ENCODE measurements at regions not wholly inside any gene's neighbourhood (a gene's known extent, or its start where the extent isn't known, plus 50 kb on each side); places are given as distances from the start of the nearest gene placed in this dataset.
"Not testable (repeated sequence)": the region's sequence is repeated elsewhere in the genome, so short reads cannot be mapped to it uniquely, and the experiment has no call there.

GRCh38 chr9:22840641-22841040 lies 394.0 kb downstream of the DMRTA1 start:
- Mint-ChIP-seq H3K27ac (no peak overlapping the region), H3K9me3 (peaks cover 13% of the 10 kb centered on the region), H3K4me3 (no peak overlapping the region), H3K36me3 (ENCODE audit: low read depth) (peaks cover 2% of the 10 kb centered on the region; the same call in 1 of the 2 replicates), H3K4me1 (ENCODE audit: low read depth) (no peaks in the 10 kb centered on the region), H3K27me3 (ENCODE audit: insufficient read depth) (no peaks in the 10 kb centered on the region; the same call in 1 of the 2 replicates)
- TF ChIP-seq, protein P1, sequence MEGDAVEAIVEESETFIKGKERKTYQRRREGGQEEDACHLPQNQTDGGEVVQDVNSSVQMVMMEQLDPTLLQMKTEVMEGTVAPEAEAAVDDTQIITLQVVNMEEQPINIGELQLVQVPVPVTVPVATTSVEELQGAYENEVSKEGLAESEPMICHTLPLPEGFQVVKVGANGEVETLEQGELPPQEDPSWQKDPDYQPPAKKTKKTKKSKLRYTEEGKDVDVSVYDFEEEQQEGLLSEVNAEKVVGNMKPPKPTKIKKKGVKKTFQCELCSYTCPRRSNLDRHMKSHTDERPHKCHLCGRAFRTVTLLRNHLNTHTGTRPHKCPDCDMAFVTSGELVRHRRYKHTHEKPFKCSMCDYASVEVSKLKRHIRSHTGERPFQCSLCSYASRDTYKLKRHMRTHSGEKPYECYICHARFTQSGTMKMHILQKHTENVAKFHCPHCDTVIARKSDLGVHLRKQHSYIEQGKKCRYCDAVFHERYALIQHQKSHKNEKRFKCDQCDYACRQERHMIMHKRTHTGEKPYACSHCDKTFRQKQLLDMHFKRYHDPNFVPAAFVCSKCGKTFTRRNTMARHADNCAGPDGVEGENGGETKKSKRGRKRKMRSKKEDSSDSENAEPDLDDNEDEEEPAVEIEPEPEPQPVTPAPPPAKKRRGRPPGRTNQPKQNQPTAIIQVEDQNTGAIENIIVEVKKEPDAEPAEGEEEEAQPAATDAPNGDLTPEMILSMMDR (IDR thresholded peaks at IDR 0.05) = no peak
- no peak for DNase-seq

GRCh38 chr9:22845243-22845642 lies 398.6 kb downstream of the DMRTA1 start:
- not testable (repeated sequence) for H3K4me3 Mint-ChIP-seq; H3K4me1 Mint-ChIP-seq (ENCODE audit: low read depth); H3K27me3 Mint-ChIP-seq (ENCODE audit: insufficient read depth); H3K27ac Mint-ChIP-seq; DNase-seq
- Mint-ChIP-seq H3K9me3 (peaks cover 39% of the 10 kb centered on the region), H3K36me3 (ENCODE audit: low read depth) (peaks cover 12% of the 10 kb centered on the region; the same call in 1 of the 2 replicates)

- TF ChIP-seq, protein P1 (IDR thresholded peaks at IDR 0.05) = no peak
- Mint-ChIP-seq H3K27ac (no peak overlapping the region), H3K4me3 (no peak overlapping the region), H3K9me3 (peaks cover 6% of the 10 kb centered on the region), H3K36me3 (ENCODE audit: low read depth) (no peaks in the 10 kb centered on the region), H3K27me3 (ENCODE audit: insufficient read depth) (no peaks in the 10 kb centered on the region), H3K4me1 (ENCODE audit: low read depth) (no peaks in the 10 kb centered on the region)
- no peak for DNase-seq
These were observed 409.4 kb downstream of the DMRTA1 start for GRCh38 chr9:22855980-22856379.

DNA sequence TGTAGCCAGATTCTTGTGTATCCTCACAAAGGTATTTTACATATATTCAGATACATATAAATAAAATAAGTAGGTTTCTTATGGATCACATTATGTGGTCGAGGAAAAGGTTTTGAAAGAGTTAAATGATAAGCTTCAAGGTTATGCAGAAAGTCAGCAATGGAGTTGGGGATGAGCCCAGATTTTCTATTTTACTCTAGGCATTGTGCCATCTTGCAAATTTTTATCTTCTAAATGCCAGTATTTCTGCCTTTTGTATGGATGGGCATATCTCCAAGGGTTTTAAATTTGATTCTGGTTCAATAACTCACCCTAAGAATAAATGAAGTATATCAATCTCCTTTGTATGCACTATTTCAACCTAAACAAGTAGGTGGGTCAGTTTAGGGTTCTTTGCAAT lies 410.7 kb downstream of the DMRTA1 start:
- Mint-ChIP-seq H3K9me3 (peaks cover 15% of the 10 kb centered on the region), H3K36me3 (ENCODE audit: low read depth) (no peaks in the 10 kb centered on the region), H3K27me3 (ENCODE audit: insufficient read depth) (no peaks in the 10 kb centered on the region), H3K27ac (no peak overlapping the region), H3K4me3 (no peak overlapping the region), H3K4me1 (ENCODE audit: low read depth) (no peaks in the 10 kb centered on the region)
- TF ChIP-seq, protein P1 (IDR thresholded peaks at IDR 0.05) = no peak
- DNase-seq = no peak

DNA sequence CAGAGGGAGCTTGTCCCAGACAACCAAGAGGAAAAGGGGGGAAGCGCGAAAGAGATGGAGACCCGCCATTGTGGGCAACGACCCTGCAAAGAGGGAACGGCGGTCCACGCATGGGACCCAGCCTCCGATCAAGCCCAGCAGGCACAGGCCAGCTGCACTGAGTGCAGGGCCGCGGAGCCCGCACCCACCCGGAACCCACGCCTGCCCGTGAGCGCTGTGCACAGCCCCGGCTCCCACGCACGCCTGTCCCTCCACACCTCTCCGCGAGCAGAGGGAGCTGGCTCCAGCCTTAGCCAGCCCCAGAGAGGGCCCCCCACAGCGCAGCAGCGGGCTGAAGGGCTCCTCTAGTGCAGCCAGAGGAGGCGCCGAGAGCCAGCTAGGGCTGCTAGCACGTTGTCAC lies 416.5 kb downstream of the DMRTA1 start:
- Mint-ChIP-seq H3K27ac (no peak overlapping the region), H3K4me3 (no peak overlapping the region), H3K36me3 (ENCODE audit: low read depth) (no peaks in the 10 kb centered on the region), H3K27me3 (ENCODE audit: insufficient read depth) (peaks cover 3% of the 10 kb centered on the region), H3K9me3 (peaks cover 21% of the 10 kb centered on the region), H3K4me1 (ENCODE audit: low read depth) (no peaks in the 10 kb centered on the region)
- DNase-seq = no peak
- TF ChIP-seq, protein P1 (IDR thresholded peaks at IDR 0.05) = no peak

GRCh38 chr9:22863736-22864135 lies 417.1 kb downstream of the DMRTA1 start:
- TF ChIP-seq, protein P1 (IDR thresholded peaks at IDR 0.05) = no peak
- no peak for DNase-seq
- Mint-ChIP-seq H3K27me3 (ENCODE audit: insufficient read depth) (peaks cover 3% of the 10 kb centered on the region), H3K27ac (no peak overlapping the region), H3K4me1 (ENCODE audit: low read depth) (no peaks in the 10 kb centered on the region), H3K9me3 (peaks cover 17% of the 10 kb centered on the region), H3K36me3 (ENCODE audit: low read depth) (no peaks in the 10 kb centered on the region), H3K4me3 (no peak overlapping the region)
